MCF 10A (cell line): ENCODE measurements at regions not wholly inside any gene's neighbourhood (a gene's known extent, or its start where the extent isn't known, plus 50 kb on each side); places are given as distances from the start of the nearest gene placed in this dataset.

Experiments used
- BruUV-seq: library from RNA; stranded (reverse); fragments of 400-500 nt; replicated peaks from 2 replicates; lab custom pipeline; 2021; lab: Mats Ljungman, UMichigan
- CTCF ChIA-PET: fragments of 300-600 bp; sonication (Branson Sonifier 250); formaldehyde crosslinking; extraction: SDS; loops from one replicate; lab custom pipeline; 2021; ENCODE audit warnings: antibody characterized with exemption, inconsistent platforms; lab: Yijun Ruan, JAX
- POLR2A ChIA-PET: fragments of 300-600, 350-650 bp; sonication (Branson Sonifier 250); formaldehyde crosslinking; extraction: SDS; loops from one replicate; lab custom pipeline; 2020; ENCODE audit warnings: antibody characterized with exemption, inconsistent platforms; lab: Yijun Ruan, JAX
- DNase-seq: peaks from one replicate; pipeline ENCODE4 v3.0.0-alpha.2; 2018; ENCODE audit not compliant: unreplicated experiment
- H3K27ac Mint-ChIP-seq: one replicate; pipeline ENCODE4 v1.8.0; 2022; ENCODE audit warnings: mild to moderate bottlenecking, low read depth, mixed read lengths; ENCODE audit not compliant: unreplicated experiment
- H3K27me3 Mint-ChIP-seq: one replicate; pipeline ENCODE4 v1.8.0; 2022; ENCODE audit warnings: mixed read lengths; ENCODE audit not compliant: insufficient read depth, unreplicated experiment
- H3K36me3 Mint-ChIP-seq: one replicate; pipeline ENCODE4 v1.8.0; 2022; ENCODE audit warnings: mild to moderate bottlenecking, moderate library complexity, mixed read lengths; ENCODE audit not compliant: insufficient read depth, unreplicated experiment
- H3K4me1 Mint-ChIP-seq: one replicate; pipeline ENCODE4 v1.8.0; 2022; ENCODE audit warnings: mixed read lengths; ENCODE audit not compliant: insufficient read depth, unreplicated experiment
- H3K4me3 Mint-ChIP-seq: one replicate; pipeline ENCODE4 v1.8.0; 2022; ENCODE audit warnings: mild to moderate bottlenecking, moderate library complexity, mixed read lengths; ENCODE audit not compliant: unreplicated experiment
- H3K9me3 Mint-ChIP-seq: one replicate; pipeline ENCODE4 v1.8.0; 2022; ENCODE audit warnings: mixed read lengths; ENCODE audit not compliant: unreplicated experiment
- intact Hi-C: fragments of 100-400 bp; cut with micrococcal nuclease; formaldehyde crosslinking; loops from 2 replicates; pipeline ENCODE4 v1.14.1; 2022
- TF ChIP-seq, protein P1 (sequence below): fragments of 200-600 bp; IDR thresholded peaks from one replicate; pipeline ENCODE4 v1.8.0; 2022; ENCODE audit warnings: antibody characterized with exemption, mild to moderate bottlenecking; ENCODE audit not compliant: unreplicated experiment

DNA sequence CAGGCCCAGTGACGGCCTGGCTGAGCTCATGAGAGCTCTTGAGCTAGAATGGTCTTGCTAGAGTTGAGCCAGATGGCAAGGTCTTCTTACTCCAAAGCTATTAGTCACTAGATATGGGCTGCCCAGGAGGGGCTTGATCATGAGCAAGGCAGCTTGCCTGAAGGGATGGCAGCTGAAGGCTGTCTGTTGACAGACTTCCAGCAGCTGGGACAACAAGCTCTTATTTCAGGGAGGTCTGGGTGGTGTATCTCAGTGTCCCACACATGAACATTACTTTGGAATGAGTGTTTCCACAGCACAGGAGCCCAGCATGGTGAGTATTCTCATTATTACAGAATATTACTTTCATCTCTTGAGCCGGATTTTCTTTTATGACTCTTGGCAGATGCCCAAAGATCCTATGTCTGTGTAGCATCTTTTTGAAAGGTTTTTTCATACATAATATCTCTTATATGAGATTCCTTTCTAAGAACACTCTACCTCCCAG, 414.1 kb downstream of the ARHGEF28 start:
- intact Hi-C loops = loop anchor here (10.0 kb wide), 1 partner anchor 445 kb away; no protein-coding TSS in a partner anchor
- no TSS peak for BruUV-seq
- H3K9me3 Mint-ChIP-seq = no peaks in the 10 kb centered on the region
- ChIA-PET CTCF (interaction anchor here (0.7 to 1.6 kb wide), 2 partner anchors 18 to 137 kb away, joined by 3 read pairs; no protein-coding TSS in a partner anchor), POLR2A (no interaction called here)
- TF ChIP-seq, protein P1, sequence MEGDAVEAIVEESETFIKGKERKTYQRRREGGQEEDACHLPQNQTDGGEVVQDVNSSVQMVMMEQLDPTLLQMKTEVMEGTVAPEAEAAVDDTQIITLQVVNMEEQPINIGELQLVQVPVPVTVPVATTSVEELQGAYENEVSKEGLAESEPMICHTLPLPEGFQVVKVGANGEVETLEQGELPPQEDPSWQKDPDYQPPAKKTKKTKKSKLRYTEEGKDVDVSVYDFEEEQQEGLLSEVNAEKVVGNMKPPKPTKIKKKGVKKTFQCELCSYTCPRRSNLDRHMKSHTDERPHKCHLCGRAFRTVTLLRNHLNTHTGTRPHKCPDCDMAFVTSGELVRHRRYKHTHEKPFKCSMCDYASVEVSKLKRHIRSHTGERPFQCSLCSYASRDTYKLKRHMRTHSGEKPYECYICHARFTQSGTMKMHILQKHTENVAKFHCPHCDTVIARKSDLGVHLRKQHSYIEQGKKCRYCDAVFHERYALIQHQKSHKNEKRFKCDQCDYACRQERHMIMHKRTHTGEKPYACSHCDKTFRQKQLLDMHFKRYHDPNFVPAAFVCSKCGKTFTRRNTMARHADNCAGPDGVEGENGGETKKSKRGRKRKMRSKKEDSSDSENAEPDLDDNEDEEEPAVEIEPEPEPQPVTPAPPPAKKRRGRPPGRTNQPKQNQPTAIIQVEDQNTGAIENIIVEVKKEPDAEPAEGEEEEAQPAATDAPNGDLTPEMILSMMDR = no peak
- H3K36me3 Mint-ChIP-seq = no peaks in the 10 kb centered on the region
- DNase-seq = peak; percentile 44
- peaks cover 36% of the 10 kb centered on the region for H3K4me1 Mint-ChIP-seq
- no peak overlapping the region for H3K27ac Mint-ChIP-seq
- no peaks in the 10 kb centered on the region for H3K27me3 Mint-ChIP-seq
- no peak overlapping the region for H3K4me3 Mint-ChIP-seq

DNA sequence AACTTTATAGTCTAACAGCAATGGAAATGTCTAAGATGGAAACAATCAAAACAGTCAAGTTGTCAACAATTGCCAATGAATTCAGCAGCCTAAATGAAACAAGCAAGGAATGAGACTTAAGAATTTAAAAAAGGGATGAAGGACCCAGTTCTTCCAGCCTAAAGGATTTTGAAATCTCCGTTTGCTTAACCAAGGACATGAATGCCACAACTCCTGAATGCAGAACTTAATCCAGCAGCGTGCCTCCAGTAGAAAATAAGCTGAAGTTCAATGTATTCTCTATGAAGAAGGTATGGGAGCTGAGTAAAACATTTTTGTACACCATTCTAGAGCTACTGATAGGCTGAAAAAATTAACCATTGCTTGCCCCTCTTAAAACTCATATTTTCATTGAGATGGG, 411.3 kb downstream of the ARHGEF28 start:
- no peak for DNase-seq
- H3K4me1 Mint-ChIP-seq = peaks cover 39% of the 10 kb centered on the region
- H3K36me3 Mint-ChIP-seq = no peaks in the 10 kb centered on the region
- no peak overlapping the region for H3K4me3 Mint-ChIP-seq
- no peaks in the 10 kb centered on the region for H3K27me3 Mint-ChIP-seq
- TF ChIP-seq, protein P1 = no peak
- ChIA-PET CTCF (interaction anchor here (0.7 to 1.3 kb wide), 3 partner anchors 604 to 610 kb away, joined by 3 to 6 read pairs (median 4); no protein-coding TSS in a partner anchor), POLR2A (interaction anchor here (1.6 to 6.1 kb wide), 2 partner anchors 601 to 605 kb away, joined by 5 to 55 read pairs; partner anchors contain the start of gene ENC1)
- no TSS peak for BruUV-seq
- no peak overlapping the region for H3K27ac Mint-ChIP-seq
- no peaks in the 10 kb centered on the region for H3K9me3 Mint-ChIP-seq
- intact Hi-C loops = no loop called here

DNA sequence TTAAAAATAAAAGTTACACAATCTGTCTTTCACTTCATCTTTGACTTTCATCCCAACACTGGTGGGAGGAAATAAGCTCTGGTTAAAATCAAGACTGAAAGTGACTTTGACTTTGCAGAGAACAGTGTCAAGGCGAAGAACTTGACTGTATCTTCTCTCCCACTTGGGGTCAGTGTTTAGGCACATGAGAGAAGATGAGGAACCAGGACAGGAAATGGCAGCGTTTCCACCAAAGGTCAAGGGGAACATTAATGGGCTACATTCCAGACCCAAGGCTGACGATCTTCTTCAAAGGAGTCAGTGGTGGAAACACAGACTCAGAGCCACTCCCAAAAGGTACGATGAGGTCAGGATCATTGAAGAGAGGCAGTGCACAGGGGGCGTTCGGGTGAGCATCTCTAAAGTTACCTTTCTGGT, 409.5 kb downstream of the ARHGEF28 start:
- no peaks in the 10 kb centered on the region for H3K9me3 Mint-ChIP-seq
- ChIA-PET POLR2A (interaction anchor here (0.6 to 6.1 kb wide), 12 partner anchors 10 to 612 kb away, joined by 3 to 55 read pairs (median 4); partner anchors contain the start of gene ENC1), CTCF (interaction anchor here (0.6 to 2.3 kb wide), 13 partner anchors 9 to 611 kb away, joined by 3 to 17 read pairs (median 3); partner anchors contain the start of gene ENC1)
- H3K4me1 Mint-ChIP-seq = peaks cover 37% of the 10 kb centered on the region
- no peaks in the 10 kb centered on the region for H3K36me3 Mint-ChIP-seq
- peak overlapping the region; percentile 11 for H3K27ac Mint-ChIP-seq
- H3K4me3 Mint-ChIP-seq = peak overlapping the region; percentile 66
- H3K27me3 Mint-ChIP-seq = no peaks in the 10 kb centered on the region
- peak; percentile 82 for DNase-seq
- no TSS peak for BruUV-seq
- intact Hi-C loops = loop anchor here (1.0 to 2.0 kb wide), 4 partner anchors 97 to 607 kb away; no protein-coding TSS in a partner anchor
- TF ChIP-seq, protein P1 = peak; percentile 45

DNA sequence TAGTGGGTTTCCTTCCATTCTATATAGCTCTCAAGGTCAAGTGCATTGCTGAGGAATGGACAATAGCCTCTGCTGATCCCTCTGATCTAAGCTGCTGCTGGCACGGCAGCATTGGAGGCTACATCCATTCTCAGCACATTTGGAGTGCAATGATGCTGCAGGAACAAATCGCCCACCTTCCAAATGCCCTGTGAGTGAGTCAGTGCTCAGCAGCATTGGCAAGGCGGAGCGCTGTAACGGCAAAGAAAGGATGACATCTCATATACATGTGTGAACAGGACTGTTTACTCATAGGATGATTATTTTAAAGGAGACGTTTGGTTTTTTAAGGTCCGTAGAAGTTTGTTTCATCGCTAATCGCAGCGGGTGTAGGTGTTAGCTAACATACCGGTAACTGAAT, 408.7 kb downstream of the ARHGEF28 start:
- CTCF ChIA-PET = interaction anchor here (0.6 to 2.3 kb wide), 12 partner anchors 10 to 612 kb away, joined by 3 to 17 read pairs (median 3); partner anchors contain the start of gene ENC1

More for the DNA sequence above, 408.7 kb downstream of the ARHGEF28 start:
- peaks cover 29% of the 10 kb centered on the region for H3K4me1 Mint-ChIP-seq
- H3K27me3 Mint-ChIP-seq = no peaks in the 10 kb centered on the region
- H3K4me3 Mint-ChIP-seq = peak overlapping the region; percentile 66
- intact Hi-C loops = loop anchor here (1.0 to 2.0 kb wide), 4 partner anchors 96 to 608 kb away; no protein-coding TSS in a partner anchor
- H3K9me3 Mint-ChIP-seq = no peaks in the 10 kb centered on the region
- H3K27ac Mint-ChIP-seq = peak overlapping the region; percentile 11
- no peaks in the 10 kb centered on the region for H3K36me3 Mint-ChIP-seq
- POLR2A ChIA-PET = interaction anchor here (0.6 to 6.1 kb wide), 18 partner anchors 11 to 612 kb away, joined by 3 to 55 read pairs (median 4); partner anchors contain the start of gene ENC1
- DNase-seq = peak; percentile 91
- no TSS peak for BruUV-seq
- TF ChIP-seq, protein P1 = no peak
